KMS-11 (cell line): ENCODE measurements at regions not wholly inside any gene's neighbourhood (a gene's known extent, or its start where the extent isn't known, plus 50 kb on each side); places are given as distances from the start of the nearest gene placed in this dataset.

Experiments used
- H2AFZ ChIP-seq: fragments of 200-600 bp; sonication (generic); 2 replicates; pipeline ENCODE4 v1.6.1; 2016; ENCODE audit warnings: antibody characterized with exemption, mixed run types, low read depth
- H3K27ac ChIP-seq: fragments of 200-600 bp; sonication (generic); 2 replicates; pipeline ENCODE4 v1.6.1; 2016; ENCODE audit warnings: mild to moderate bottlenecking, mixed run types
- H3K27me3 ChIP-seq: fragments of 200-600 bp; sonication (generic); 2 replicates; pipeline ENCODE4 v1.6.1; 2017; ENCODE audit warnings: mild to moderate bottlenecking, low read depth, mixed run types, moderate library complexity; ENCODE audit not compliant: insufficient read depth
- H3K36me3 ChIP-seq: fragments of 200-600 bp; sonication (generic); 2 replicates; pipeline ENCODE4 v1.6.1; 2017; ENCODE audit warnings: mild to moderate bottlenecking, mixed run types; ENCODE audit not compliant: insufficient read depth
- H3K4me1 ChIP-seq: fragments of 200-600 bp; sonication (generic); 2 replicates; pipeline ENCODE4 v1.6.1; 2016; ENCODE audit warnings: mild to moderate bottlenecking, low read depth, mixed run types; ENCODE audit not compliant: poor library complexity, severe bottlenecking
- H3K4me2 ChIP-seq: fragments of 200-600 bp; sonication (generic); 2 replicates; pipeline ENCODE4 v1.7.0; 2016; ENCODE audit warnings: mild to moderate bottlenecking, mixed run types
- H3K4me3 ChIP-seq: fragments of 200-600 bp; sonication (generic); IDR thresholded peaks from 2 replicates; pipeline ENCODE4 v1.6.1; 2017; ENCODE audit warnings: low read depth, low read length, mixed read lengths; ENCODE audit not compliant: insufficient read depth
- H3K79me2 ChIP-seq: fragments of 200-600 bp; sonication (generic); 2 replicates; pipeline ENCODE4 v1.6.1; 2016; ENCODE audit warnings: low read depth, mixed run types; ENCODE audit not compliant: insufficient read depth
- H3K9ac ChIP-seq: fragments of 200-600 bp; sonication (generic); 2 replicates; pipeline ENCODE4 v1.6.1; 2016; ENCODE audit warnings: mild to moderate bottlenecking, mixed run types
- H4K20me1 ChIP-seq: fragments of 200-600 bp; sonication (generic); 2 replicates; pipeline ENCODE4 v1.6.1; 2016; ENCODE audit warnings: mild to moderate bottlenecking, mixed run types; ENCODE audit not compliant: insufficient read depth
- TF ChIP-seq, protein P1 (sequence below): fragments of 200-600 bp; sonication (generic); conservative IDR thresholded peaks from 2 replicates; pipeline ENCODE4 v1.6.1; 2017; ENCODE audit warnings: low read depth, mild to moderate bottlenecking, antibody characterized with exemption, low read length, moderate library complexity, mixed read lengths

DNA sequence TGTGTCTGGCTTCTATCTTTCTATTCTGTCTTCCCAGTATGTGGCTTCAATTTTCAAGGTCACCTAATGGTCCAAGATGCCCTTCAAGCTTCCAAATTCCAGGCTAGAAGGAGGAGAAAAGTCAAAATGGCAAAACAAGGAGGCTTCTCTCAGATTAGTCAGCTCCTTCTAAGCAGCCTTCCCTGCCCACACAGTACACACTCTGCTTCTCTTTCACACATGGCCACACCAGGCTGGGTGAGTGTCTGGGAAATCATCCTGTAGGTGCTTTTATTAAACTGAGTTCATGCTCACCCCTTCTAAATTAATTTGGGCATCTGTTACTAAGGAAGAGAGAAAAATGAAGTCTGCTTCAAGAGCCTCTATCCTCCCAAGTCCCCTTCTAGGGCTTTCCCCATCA is 277.2 kb upstream of the MGAT5 start:
- Histone ChIP-seq H3K79me2 (no peaks in the 10 kb centered on the region), H4K20me1 (no peaks in the 10 kb centered on the region), H3K4me3 (no peak overlapping the region), H3K4me1 (no peaks in the 10 kb centered on the region), H3K36me3 (no peaks in the 10 kb centered on the region), H2AFZ (no peak overlapping the region), H3K27me3 (no peaks in the 10 kb centered on the region), H3K4me2 (no peak overlapping the region), H3K27ac (no peak overlapping the region), H3K9ac (no peak overlapping the region)
- TF ChIP-seq, protein P1, sequence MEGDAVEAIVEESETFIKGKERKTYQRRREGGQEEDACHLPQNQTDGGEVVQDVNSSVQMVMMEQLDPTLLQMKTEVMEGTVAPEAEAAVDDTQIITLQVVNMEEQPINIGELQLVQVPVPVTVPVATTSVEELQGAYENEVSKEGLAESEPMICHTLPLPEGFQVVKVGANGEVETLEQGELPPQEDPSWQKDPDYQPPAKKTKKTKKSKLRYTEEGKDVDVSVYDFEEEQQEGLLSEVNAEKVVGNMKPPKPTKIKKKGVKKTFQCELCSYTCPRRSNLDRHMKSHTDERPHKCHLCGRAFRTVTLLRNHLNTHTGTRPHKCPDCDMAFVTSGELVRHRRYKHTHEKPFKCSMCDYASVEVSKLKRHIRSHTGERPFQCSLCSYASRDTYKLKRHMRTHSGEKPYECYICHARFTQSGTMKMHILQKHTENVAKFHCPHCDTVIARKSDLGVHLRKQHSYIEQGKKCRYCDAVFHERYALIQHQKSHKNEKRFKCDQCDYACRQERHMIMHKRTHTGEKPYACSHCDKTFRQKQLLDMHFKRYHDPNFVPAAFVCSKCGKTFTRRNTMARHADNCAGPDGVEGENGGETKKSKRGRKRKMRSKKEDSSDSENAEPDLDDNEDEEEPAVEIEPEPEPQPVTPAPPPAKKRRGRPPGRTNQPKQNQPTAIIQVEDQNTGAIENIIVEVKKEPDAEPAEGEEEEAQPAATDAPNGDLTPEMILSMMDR, result no peak

DNA sequence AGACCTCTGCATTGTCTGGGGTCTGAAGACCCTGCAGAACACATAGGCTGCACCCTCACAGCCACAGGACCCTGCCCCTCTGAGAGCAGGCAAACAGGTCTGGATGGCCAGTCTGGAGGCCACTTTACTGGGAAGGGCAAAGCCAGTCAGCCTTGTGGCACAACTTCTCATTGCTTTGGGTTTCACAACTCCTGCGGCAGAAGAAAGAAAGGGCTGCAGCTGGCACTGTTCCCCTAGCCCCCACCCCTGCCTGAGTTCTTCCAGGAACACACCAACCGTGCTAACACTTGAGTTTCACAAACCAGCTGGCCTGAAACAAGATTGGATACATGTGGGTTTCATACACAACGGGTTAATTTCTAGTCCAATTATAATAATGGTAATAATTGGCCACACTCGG is 276.5 kb upstream of the MGAT5 start:
- Histone ChIP-seq H4K20me1 (no peaks in the 10 kb centered on the region), H3K79me2 (no peaks in the 10 kb centered on the region), H3K27ac (no peak overlapping the region), H3K4me1 (no peaks in the 10 kb centered on the region), H3K36me3 (no peaks in the 10 kb centered on the region), H3K4me3 (no peak overlapping the region), H3K9ac (no peak overlapping the region), H3K27me3 (no peaks in the 10 kb centered on the region), H3K4me2 (no peak overlapping the region), H2AFZ (no peak overlapping the region)
- TF ChIP-seq, protein P1, result no peak

DNA sequence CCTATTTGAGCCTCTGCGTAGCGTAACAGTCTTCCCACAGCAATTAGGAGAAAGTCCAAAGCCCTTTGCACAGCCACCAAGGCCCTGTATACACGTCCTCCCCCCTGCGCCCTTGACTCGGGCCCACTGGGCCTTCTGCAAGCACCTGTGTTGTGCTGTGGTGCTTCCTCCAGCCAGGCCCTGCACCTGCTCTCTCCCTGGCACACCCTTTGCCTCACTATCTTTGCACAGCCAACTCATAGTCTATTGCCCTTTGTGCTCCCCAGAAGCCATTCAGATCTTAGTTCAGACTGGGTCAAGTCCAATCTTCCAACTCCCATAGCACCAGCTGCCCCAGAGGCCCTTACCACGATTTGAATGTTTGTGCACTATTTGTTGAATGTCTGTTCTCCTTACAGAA is 271.6 kb upstream of the MGAT5 start:
- no peak overlapping the region for H3K27ac ChIP-seq
- H3K9ac ChIP-seq, result no peak overlapping the region
- H3K4me1 ChIP-seq, result no peaks in the 10 kb centered on the region
- no peak overlapping the region for H3K4me2 ChIP-seq
- no peak overlapping the region for H2AFZ ChIP-seq
- H3K27me3 ChIP-seq, result no peaks in the 10 kb centered on the region
- TF ChIP-seq, protein P1, result no peak
- H3K4me3 ChIP-seq, result no peak overlapping the region
- H3K36me3 ChIP-seq, result no peaks in the 10 kb centered on the region
- H4K20me1 ChIP-seq, result no peaks in the 10 kb centered on the region
- no peaks in the 10 kb centered on the region for H3K79me2 ChIP-seq

DNA sequence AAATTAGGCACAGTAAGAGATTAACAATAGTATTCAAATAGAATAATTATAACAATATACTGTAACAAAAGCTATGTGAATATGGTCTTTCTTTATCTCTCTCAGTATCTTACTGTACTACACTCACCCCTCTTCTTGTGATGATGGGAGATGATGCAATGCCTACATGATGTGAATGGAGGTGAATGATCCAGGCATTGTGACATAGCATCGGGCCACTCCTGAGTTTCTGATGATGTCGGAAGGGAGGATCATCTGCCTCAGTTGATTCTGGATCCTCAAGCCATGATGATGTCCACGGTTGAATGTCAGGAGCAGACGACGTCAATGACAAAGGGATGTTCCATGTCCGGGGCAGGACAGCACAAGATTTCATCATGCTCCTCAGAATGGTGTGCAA is 268.3 kb upstream of the MGAT5 start:
- no peak overlapping the region for H3K4me2 ChIP-seq
- no peaks in the 10 kb centered on the region for H3K79me2 ChIP-seq

More for the DNA sequence above, 268.3 kb upstream of the MGAT5 start:
- Histone ChIP-seq H4K20me1 (no peaks in the 10 kb centered on the region), H3K27me3 (no peaks in the 10 kb centered on the region), H3K4me1 (no peaks in the 10 kb centered on the region), H3K36me3 (no peaks in the 10 kb centered on the region), H3K9ac (no peak overlapping the region), H2AFZ (no peak overlapping the region), H3K4me3 (no peak overlapping the region), H3K27ac (no peak overlapping the region)
- TF ChIP-seq, protein P1, result no peak
